HG03565 (cell line): ENCODE measurements at regions not wholly inside any gene's neighbourhood (a gene's known extent, or its start where the extent isn't known, plus 50 kb on each side); places are given as distances from the start of the nearest gene placed in this dataset.

Experiments used
- ATAC-seq: cut with Tn5 transposase; IDR thresholded peaks from one replicate; pipeline ENCODE4 v1.9.1; 2021; ENCODE audit warnings: mild to moderate bottlenecking, moderate library complexity; ENCODE audit not compliant: unreplicated experiment

- ATAC-seq, result no peak
Measured at GRCh38 chr1:117798550-117798949, 130.9 kb downstream of the GDAP2 start.

- ATAC-seq, result no peak
Measured at GRCh38 chr1:117802531-117803257, 126.7 kb downstream of the GDAP2 start.

DNA sequence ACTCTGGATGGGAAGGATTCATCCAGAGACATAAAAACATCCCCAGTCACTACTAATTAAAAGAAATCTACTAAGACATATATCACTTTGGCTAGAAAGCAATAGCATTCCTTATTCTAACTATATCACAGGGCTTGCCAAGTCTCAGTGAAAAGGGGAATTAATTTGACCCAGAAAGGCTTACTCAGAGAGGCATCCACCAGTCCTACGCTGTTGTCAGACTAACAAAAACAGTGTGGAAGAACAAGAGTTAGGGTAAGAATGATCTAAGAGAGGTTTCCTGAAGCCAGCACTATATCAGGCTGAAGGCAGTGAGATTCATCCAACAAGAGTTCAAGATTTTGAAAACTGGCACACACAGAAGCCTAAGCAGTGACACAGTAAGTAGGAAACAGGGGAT is 126.1 kb downstream of the GDAP2 start:
- ATAC-seq, result no peak

- ATAC-seq, result no peak
Measured at GRCh38 chr1:117809764-117810163, 119.7 kb downstream of the GDAP2 start.

- ATAC-seq, result no peak
Measured at GRCh38 chr1:117810553-117810952, 118.9 kb downstream of the GDAP2 start.

DNA sequence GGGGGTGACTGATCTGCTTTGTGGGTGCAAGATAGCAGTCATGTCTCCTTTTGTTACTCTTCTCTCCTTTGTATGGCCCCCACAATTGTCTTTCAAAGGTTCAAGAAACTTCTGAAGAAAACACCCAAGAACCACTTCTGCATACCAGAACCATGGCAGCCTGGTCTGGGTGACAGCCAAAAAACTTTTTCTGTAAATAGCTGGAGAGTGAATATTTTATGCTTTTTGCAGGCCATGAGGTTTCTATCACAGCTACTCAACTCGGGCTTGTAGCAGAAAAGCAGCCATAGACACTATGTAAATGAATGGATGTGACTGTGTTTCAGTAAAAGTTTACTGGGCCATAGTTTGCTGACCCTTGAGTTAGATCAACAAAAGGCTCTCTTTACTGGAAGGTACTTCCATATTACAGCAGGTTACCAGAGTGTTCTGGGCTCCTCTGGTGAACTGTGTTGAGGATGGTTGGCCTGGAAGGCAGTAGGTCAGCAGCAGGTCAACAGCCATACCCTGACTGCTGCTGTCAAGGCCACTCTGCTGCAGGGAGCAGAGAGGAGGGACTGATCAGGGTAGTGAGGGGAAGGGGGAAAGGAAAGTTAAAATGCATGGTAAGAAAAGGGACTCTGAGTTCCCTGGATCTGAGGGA is 116.4 kb downstream of the GDAP2 start:
- no peak for ATAC-seq
